HG03442 (cell line): ENCODE measurements at regions not wholly inside any gene's neighbourhood (a gene's known extent, or its start where the extent isn't known, plus 50 kb on each side); places are given as distances from the start of the nearest gene placed in this dataset.
"Not testable (repeated sequence)": the region's sequence is repeated elsewhere in the genome, so short reads cannot be mapped to it uniquely, and the experiment has no call there.

Source experiments
- ATAC-seq: cut with Tn5 transposase; IDR thresholded peaks from one replicate; pipeline ENCODE4 v1.9.1; 2021; ENCODE audit warnings: mild to moderate bottlenecking, moderate library complexity; ENCODE audit not compliant: unreplicated experiment

DNA sequence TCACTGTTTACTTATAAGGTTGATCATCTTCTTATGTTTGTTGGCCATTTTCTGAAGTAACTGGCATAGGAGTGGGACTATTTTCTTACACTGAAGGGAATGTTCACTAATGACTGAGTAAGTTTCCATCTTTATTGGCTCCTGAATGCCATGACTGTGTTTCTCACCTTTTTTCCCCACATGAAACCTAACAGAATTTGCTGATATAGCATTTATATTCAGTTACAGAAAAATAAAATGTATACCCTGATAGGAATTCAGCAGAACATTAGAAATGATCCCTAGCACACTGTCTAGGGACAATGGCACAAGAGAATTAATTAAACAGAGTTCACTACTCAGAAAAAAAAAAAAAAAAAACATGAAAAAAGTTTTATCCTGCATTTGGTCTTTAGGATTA lies 1465.1 kb upstream of the C9orf72 start:
- ATAC-seq: no peak

DNA sequence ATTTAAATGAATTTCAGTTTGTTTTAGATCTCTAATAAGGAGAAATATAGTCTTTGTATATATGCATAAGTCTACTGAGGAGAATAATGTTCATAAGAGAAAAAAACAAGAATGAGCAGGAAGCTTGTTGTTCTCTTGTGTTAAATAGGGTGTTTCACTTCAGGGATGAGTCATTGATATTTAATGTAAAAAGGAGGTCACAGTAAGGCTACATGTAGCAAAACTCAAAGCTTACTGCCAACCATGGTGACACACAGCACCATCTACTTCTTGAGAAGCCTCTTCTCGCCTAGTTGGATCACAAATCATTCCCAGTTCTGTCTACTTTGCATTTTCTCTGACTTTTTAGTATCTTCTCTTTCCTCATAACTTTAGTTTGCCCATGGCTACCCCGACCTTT lies 1466.0 kb upstream of the C9orf72 start:
- no peak for ATAC-seq

DNA sequence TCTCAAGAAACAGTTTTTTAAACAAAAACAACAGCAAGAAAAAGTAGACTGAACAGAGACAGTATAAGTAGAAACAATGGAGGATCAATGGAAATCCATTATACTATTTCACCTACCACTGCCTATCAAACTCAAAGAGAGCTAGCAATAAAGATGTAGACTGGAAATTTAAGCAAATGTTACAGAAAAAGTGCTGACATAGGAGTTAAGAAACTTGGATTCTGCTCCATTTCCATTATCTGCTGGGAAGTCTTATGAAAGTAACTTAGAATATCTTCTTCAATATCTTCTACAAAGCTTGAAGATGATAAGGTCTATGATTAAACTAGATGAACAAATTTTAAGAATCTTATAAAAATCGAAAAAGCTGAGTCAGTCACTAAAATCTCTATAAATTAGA lies 1469.8 kb upstream of the C9orf72 start:
- ATAC-seq: no peak

DNA sequence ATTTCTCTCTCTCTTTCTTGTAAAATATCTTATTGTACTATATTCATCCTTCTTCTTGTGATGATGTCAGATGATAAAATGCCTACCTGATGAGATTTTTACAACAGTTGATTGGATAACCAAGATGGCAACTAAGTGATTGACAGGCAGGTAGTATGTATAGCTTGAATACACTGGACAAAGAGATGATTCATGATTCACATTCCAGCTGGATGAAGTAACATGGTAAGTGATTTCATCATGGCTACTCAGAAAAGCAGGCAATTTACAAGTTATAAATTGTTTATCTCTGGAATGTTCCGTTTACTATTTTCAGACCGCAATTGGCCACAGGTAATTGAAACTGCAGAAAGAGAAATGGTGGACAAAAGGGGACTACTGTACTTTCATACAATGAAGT lies 1471.7 kb upstream of the C9orf72 start:
- no peak for ATAC-seq

DNA sequence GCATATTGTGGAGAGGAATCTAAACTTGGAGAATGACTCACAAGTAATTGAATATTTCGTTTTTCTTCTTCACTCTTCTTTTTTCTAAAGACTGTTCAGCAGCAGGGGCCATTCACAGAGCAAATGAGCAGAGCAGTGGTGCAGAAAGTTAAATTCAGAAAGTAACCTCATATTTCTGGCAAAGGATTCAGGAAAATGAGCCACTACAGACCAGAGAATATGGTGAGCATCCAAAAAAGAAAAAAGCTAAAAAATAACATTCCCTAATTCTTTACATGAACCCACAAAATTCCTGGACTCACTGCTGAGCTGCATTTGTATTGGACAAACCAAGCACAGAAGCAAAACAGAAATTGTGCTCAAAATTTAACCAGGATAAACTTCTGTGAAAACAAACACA lies 1486.8 kb upstream of the C9orf72 start:
- no peak for ATAC-seq

DNA sequence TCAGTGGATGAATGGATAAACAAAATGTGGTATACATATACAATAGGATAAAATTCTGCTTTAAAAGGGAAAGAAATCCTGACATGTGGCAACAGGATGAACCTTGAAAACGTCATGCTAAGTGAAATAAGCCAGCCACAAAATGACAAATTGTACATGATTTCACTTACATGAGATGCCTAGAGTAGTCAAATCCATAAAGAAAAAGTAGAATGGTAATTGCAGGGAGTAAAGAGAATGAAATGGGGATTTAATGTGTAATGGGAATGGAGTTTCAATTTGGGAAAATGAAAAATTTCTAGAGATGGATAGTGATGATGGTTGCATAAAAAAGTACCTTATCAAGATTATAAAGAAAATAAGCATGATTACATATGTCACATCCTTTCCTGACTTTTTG lies 1489.2 kb upstream of the C9orf72 start:
- no peak for ATAC-seq

DNA sequence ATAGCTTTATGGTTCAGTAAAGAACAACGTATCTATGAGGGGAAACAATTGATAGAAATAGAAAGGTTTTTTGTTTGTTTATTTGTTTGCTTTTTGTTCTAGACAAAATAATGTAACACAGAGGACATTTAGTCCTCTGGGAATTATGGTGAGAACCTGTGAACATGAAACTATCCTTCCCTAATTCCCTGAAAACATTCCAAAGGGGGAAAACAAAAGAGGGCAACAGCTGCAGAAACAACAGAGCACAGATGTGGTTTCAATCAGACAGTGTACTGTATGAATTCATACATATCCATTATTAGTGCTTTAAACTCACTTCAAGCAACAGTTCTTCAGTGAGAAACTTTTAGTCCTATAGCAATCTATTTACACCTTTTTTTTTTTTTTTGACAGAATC lies 1489.8 kb upstream of the C9orf72 start:
- no peak for ATAC-seq

DNA sequence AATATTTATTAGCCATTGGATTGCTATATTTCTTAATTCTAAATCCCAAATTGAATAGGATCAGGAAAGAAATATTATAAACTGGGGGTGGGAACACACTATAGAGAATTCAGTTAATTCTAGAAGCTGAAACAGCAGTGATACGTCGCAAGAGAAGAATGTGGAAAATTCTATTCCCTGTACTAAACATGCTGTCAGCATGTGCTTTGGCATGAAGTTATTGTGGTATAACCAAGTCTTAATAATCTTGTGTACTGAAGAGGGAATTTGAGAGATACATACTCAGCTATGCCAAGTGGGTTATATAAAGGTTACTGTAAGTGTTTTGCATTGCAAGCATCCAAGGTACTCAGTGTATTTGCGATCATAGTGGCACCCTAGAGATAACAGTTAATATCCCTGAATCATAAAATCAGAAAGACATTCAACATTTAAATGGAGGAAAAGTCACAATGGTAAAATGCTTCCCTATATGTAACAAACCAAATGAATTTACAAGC lies 1492.9 kb upstream of the C9orf72 start:
- no peak for ATAC-seq

DNA sequence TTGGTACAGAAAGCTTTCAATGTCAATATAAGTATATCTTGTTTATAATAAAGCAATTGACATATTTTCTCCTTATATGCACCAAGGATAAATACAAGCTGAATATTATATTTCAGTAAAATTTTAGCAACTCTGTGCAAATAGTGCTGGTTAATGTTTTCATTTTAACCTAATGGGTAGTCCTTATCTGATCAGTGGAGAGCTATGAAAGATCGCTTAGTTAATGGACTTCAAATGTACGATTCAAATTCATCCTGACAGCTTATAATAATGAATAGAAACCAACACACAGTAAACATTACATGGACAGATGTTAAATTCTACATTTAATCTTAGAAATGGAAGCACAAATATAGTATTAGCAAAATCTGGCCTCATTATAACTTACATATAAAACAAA lies 1495.2 kb upstream of the C9orf72 start:
- ATAC-seq: no peak

DNA sequence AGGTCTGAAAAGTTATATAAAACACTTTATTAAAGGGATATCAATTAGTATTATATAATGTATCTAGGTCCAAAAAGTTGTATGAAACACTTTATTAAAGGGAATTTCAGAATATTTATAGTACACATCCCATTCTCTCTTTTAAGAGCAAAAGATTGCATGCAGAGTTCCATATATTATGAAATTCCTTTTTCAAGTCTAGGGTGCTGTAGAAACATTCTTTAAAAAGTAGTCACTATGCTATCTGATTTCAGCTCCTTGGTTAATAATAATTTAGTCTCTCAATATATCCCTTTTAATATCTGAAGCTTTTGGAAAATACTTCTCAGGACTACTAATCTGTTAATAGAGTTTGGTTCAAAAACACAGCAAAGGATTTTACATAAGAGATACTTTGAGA lies 1496.1 kb upstream of the C9orf72 start:
- ATAC-seq: no peak

DNA sequence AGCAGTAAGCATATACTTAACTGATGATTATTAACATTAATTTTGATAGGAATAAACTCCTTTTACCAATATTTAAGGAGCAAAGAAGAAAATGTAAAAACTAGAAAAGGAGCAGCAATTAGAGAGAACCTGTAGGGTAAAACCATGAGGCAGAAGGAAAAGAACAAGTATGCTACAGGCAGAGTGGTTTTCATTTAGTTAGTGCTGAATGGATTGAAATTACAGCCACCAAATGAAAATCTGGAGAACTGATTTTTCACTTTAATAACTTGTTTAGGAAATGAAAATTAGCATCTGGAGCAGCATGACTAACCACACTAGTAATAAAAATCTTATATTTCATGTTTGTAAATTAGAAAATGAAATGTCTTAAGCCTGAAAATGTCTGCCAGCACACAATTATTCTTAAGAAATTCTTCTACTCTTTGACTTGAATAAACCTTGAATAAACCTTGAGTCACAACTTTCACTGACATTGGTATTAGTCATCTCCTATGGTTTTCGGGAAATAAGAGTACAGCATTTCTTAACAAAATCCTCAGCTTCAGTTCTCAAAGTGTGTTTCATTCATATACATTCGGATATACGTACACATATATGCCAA lies 1504.9 kb upstream of the C9orf72 start:
- no peak for ATAC-seq

DNA sequence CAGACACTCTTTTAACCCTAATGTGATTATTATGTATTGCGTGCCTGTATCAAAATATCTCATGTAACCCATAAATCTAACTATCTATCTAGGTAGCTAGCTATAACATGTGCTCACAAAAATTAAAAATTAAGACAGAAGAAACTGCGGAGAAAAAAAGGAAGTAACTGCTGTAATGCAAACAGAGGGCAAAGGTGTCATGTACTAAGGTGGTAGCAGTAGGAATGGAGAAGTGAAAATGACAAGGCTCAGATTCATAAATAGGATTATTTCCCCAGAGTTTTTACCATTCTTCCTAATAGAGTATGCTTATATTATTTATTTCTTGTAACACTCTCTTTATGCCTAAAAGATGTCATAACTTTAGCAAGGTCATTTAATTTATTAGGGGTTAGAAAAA lies 1527.5 kb upstream of the C9orf72 start:
- no peak for ATAC-seq

DNA sequence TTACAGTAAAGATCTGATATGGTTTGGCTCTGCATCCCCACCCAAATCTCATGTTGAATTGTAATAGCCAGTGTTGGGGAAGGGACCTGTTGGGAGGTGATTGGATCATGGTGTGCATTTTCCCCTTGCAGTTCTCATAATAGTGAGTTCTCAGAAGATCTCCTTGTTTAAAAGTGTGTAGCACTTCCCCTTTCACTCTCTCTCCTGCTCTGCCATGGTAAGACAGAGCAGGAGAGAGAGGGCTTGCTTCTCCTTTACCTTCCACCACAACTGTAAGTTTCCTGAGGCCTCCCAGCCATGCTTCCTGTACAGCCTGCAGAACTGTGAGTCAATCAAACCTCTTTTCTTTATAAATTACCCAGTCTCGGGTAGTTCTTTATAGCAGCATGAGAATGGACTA lies 1530.9 kb upstream of the C9orf72 start:
- ATAC-seq: not testable (repeated sequence)

DNA sequence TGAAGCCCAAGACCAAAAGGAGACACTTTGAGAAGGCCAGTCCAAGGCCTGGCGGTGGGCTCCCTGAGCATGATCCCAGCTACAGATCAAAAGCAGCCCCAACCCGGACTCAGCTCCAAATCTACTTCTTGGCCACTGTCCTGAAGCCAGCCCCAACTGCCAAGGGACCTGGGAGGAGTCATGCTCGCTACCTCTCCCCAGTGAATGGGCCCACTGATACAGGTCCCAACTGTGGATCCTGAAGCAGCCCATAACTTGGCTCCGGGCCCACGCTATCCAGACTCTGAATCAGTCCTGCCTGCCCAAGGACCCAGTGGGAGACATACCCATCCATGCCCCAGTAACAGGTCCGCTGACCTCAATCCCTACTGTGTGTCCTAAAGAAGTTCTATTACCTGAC lies 1545.3 kb upstream of the C9orf72 start:
- ATAC-seq: no peak

DNA sequence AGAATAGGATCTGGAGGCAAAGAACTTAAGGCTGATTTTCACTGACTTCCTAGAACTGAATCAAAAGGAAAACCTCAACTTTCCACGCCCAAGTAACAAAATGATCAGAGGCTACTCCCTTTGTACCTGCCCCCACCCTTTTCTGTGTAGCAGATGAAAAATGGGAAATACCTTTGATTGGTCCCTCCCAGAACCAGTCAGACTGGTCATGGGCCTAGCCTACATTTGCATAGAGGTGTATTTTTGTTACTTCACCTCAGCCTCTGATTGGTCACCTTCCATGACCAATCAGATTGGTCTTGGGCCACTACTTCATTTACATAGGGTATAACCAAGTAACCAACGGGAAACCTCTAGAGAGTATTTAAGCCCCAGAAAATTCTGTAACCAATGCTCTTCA lies 1553.5 kb upstream of the C9orf72 start:
- no peak for ATAC-seq

DNA sequence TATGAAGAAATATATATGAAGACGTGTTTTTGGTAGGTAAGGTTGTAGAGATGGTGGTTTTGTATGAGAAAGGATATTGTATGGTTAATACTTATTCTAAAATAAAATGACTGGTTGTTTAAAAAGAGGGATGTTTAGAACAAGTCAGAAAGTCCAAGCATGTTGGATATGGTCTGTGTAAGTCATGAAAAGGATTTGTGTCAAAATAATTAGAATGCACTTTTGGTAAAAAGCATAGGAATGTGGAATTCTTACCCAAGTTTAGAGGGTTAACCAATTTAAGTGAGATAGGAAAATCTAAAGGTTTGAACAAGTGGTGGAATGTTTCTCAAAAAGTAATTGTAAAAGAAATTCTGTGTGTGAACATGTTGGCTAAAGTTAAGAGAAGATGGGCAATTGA lies 1556.5 kb upstream of the C9orf72 start:
- no peak for ATAC-seq

DNA sequence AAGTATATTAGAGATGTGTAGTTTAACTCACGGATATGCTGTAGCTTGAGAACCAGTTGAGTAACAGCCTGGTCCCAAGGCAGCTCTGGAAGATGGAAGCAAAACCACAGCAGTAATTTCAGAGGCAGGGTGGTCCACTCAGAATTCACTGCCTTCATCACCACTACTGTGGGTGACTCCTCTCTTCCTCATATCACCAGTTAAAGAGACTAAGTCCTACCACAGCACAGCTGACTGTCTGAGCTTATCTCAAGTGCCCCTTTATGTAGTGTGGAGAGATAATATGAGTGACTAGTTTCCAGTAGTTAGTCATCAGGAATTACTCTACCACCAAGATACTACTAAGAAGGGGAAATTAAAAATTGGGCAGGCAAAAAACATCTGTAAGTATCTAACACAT lies 1571.2 kb upstream of the C9orf72 start:
- no peak for ATAC-seq

DNA sequence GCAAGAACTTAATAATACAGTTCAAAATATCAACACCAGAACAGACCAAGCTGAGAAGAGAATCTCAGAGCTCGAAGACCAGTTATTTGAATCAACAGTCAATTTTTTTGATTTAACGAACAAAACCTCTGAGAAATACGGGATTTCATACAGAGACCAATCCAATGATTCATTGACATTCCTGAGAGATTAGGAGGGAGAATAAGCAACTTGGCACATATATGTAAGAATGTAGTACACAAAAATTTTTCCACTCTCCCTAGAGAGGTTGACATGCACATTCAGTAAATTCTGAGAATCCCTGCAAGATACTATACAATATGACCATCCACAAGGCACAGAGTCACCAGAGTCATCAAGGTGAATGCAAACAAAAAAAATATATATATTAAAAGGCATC lies 1577.3 kb upstream of the C9orf72 start:
- ATAC-seq: no peak

DNA sequence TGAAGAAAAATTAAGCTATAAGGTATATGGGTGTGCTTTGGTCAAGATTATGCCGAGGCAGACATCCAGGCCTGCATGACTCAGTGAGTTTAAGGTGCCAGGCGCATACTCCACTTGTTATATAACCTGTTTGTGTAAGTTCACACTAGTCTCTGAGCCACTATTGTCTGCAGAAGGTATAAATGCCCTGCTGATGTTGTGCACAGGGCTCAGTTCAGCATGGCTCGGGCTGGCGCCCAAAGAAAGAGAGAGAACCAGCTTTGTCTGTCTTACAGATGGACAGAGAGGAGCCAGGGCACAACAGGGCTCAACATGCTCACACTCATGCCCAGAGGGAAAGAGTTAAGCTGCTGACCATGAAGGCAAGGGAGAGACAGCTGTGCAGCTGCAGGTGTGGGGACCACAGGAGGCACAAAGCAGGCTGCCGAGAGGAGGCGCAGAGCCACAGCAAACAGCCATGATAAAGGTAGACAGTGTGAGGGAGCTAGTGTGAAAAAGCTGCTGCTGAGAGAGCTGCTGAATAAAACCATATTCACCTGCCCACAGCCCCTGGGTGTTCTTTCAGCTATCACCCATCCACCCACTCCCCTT lies 1587.6 kb upstream of the C9orf72 start:
- no peak for ATAC-seq

DNA sequence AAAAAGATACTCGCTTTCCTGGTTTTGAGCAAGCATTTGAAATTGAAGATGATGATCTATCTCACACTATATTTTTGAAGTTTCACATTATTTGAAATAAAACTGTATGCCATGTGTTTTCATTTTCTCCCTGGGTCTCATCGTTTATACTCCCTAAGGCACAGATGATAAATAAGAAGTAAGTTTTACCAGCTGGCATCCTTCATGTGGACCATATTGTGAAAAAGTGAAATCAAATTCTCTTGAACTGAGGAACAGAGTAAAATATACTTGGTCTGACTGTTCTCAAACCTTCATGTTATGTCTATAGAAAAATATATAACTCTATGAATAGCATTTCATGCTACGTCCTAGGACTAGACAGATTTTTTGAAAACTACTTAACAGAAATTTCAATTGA lies 1600.9 kb upstream of the C9orf72 start:
- ATAC-seq: no peak

DNA sequence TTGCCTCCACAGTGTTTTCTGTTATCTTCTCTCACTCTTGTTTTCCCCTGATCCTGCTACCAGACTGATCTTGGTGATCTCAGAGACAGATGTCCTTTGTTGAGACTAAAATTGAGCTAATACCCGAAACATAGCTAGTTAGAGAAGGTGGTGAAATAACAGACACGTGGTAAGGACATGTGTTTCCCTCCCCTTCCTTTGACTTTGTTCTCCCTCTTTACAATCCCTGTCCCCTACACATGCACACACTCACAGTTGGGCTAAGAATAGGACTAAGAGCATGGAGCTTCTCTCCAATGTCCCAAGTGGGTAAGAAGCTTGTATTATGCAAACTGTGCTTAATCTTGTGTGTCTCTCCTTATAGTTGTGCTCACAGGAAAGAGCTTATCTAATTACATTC lies 1603.0 kb upstream of the C9orf72 start:
- ATAC-seq: no peak

DNA sequence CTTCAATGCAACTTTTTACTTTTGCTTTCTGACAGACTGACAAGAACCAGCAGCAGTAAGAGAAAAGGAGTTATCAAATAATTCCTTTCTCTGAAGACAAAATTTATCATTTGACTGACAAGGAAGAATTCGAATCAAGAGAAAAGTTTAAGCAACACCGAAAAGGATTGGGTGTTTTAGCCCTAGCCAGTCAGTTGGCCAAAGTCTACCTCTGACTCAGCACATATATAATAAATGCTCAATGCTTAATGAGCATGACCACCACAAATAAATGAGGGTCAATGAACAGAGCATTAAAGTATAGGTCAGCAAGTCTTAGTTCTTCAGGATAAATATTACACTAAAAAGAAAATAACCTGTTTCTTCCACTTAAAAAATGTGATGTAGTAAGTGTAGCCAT lies 1603.5 kb upstream of the C9orf72 start:
- no peak for ATAC-seq

DNA sequence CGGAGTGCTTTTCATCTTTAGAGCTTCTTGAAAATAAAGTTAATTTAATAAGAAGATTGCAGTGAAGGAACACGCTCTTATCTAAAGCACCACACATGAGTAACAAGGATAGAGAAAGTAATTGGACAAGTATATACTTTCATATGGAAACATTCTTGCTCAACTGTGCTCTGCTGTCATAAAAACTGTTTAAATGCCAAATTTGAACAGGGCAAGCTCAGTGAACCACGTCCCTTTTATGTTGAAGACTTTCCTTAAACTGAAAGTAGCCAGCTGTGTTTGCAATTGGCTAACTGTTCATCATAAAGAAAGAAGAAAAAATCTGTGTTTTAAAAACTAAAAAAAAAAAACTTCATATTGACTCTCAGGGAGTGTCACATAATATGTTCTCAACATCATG lies 1610.7 kb upstream of the C9orf72 start:
- no peak for ATAC-seq
